K562 (cell line): ENCODE measurements at regions not wholly inside any gene's neighbourhood (a gene's known extent, or its start where the extent isn't known, plus 50 kb on each side); places are given as distances from the start of the nearest gene placed in this dataset.

ENCODE experiments used
- ATAC-seq: fragments of 200-7000 bp; cut with Tn5 transposase; 3 replicates; pipeline ENCODE4 v1.9.1; 2020; ENCODE audit warnings: moderate library complexity
- BruUV-seq: library from RNA; stranded (reverse); fragments of 400-500 nt; replicated peaks from 2 replicates; lab custom pipeline; 2021; lab: Mats Ljungman, UMichigan
- CTCF ChIA-PET: fragments of 300-600 bp; formaldehyde crosslinking; extraction: SDS; loops from one replicate; lab custom pipeline; 2021; ENCODE audit warnings: low intra/inter-chr PET ratio; lab: Yijun Ruan, JAX
- POLR2A ChIA-PET: fragments of 300-600, 350-650 bp; sonication (Branson Sonifier 250); formaldehyde crosslinking; extraction: SDS; loops from one replicate; lab custom pipeline; 2021; ENCODE audit warnings: antibody characterized with exemption, inconsistent platforms; lab: Yijun Ruan, JAX
- DNase-seq, 4 experiments: peaks; one replicate each; pipeline versions ENCODE4 v3.0.0 to v3.0.0-alpha.2; 2011 to 2018; ENCODE audit warnings: low spot score in 3 of 4, mixed read lengths in 3 of 4; ENCODE audit errors: extremely low read depth in 1 of 4
- FAIRE-seq: peaks from 2 replicates; lab custom pipeline; 2011; peaks lifted over from hg19 to GRCh38; lab: Jason Lieb, UNC
- H2AFZ ChIP-seq: 2 replicates; pipeline ENCODE4 v1.6.0; 2011; ENCODE audit warnings: low read depth, low read length, control low read depth, inconsistent platforms
- H3K27ac ChIP-seq: fragments of 200-600 bp; 3 replicates; pipeline ENCODE4 v1.8.0; 2011; ENCODE audit warnings: low read depth, mild to moderate bottlenecking, control low read depth, inconsistent platforms, low read length, moderate library complexity, mixed read lengths; ENCODE audit errors: extremely low read depth
- H3K27me3 ChIP-seq, 2 experiments: fragments of 300-600 bp in 1 of 2; 2 replicates in 1 of 2; 3 replicates in 1 of 2; pipeline versions ENCODE4 v1.6.0 to v1.8.0; 2011; ENCODE audit warnings: inconsistent platforms in 2 of 2, low read length in 2 of 2, mild to moderate bottlenecking in 1 of 2, mixed read lengths in 1 of 2, moderate library complexity in 1 of 2; ENCODE audit not compliant: control insufficient read depth in 2 of 2, insufficient read depth in 2 of 2
- H3K36me3 ChIP-seq: fragments of 300-600 bp; 3 replicates; pipeline ENCODE4 v1.8.0; 2011; ENCODE audit warnings: mild to moderate bottlenecking, low read length, inconsistent platforms; ENCODE audit not compliant: control insufficient read depth, insufficient read depth
- H3K4me1 ChIP-seq, 2 experiments: fragments of 200-600 bp in 1 of 2; replicated peaks in 1 of 2; 2 replicates in 1 of 2; 3 replicates in 1 of 2; pipeline versions ENCODE4 v1.5.1 to v1.8.0; 2011; ENCODE audit warnings: inconsistent platforms in 2 of 2, low read length in 2 of 2, mild to moderate bottlenecking in 1 of 2, mixed read lengths in 1 of 2, moderate library complexity in 1 of 2; ENCODE audit not compliant: control insufficient read depth in 2 of 2, insufficient read depth in 2 of 2
- H3K4me2 ChIP-seq: 2 replicates; pipeline ENCODE4 v1.6.1; 2011; ENCODE audit warnings: low read length, control low read depth, inconsistent platforms, mixed read lengths; ENCODE audit not compliant: insufficient read depth
- H3K4me3 ChIP-seq: fragments of 200-600 bp; sonication (generic), shearing (Covaris generic); 2 replicates; pipeline ENCODE4 v1.5.1; 2016; ENCODE audit warnings: control low read depth, inconsistent platforms
- H3K79me2 ChIP-seq: fragments of 200-600 bp; 3 replicates; pipeline ENCODE4 v1.8.0; 2011; ENCODE audit warnings: low read length, inconsistent platforms; ENCODE audit not compliant: control insufficient read depth, insufficient read depth
- H3K9ac ChIP-seq, 2 experiments: 2 replicates each; pipeline versions ENCODE4 v1.6.0 to v1.6.1; 2011; ENCODE audit warnings: low read depth in 2 of 2, low read length in 2 of 2, control low read depth in 1 of 2, inconsistent platforms in 1 of 2, mild to moderate bottlenecking in 1 of 2, mixed read lengths in 1 of 2; ENCODE audit not compliant: insufficient read depth in 1 of 2
- H3K9me1 ChIP-seq: one replicate; pipeline ENCODE4 v1.6.0; 2011; ENCODE audit warnings: inconsistent platforms, mild to moderate bottlenecking, low read length, moderate library complexity; ENCODE audit not compliant: control insufficient read depth, insufficient read depth
- H3K9me3 ChIP-seq: replicated peaks from 2 replicates; pipeline ENCODE4 v1.5.1; 2011; ENCODE audit warnings: low read depth, low read length, inconsistent platforms; ENCODE audit not compliant: control insufficient read depth, insufficient read depth
- H4K20me1 ChIP-seq: replicated peaks from 2 replicates; pipeline ENCODE4 v1.6.1; 2011; ENCODE audit warnings: low read length, inconsistent platforms, mixed read lengths; ENCODE audit not compliant: control insufficient read depth, insufficient read depth
- CBX5 ChIP-seq: IDR thresholded peaks from 2 replicates; pipeline ENCODE4 v1.6.1; 2014; ENCODE audit warnings: low read depth, borderline replicate concordance
- CCNT2 ChIP-seq: IDR thresholded peaks from 2 replicates; pipeline ENCODE4 v1.6.1; 2011; ENCODE audit warnings: borderline replicate concordance, low read depth, mild to moderate bottlenecking, moderate library complexity, mixed read lengths, low read length; ENCODE audit not compliant: insufficient read length; ENCODE audit errors: extremely low read depth
- CXXC5 ChIP-seq: fragments of 250-450 bp; sonication (Bioruptor Pico); IDR thresholded peaks from 2 replicates; pipeline ENCODE4 v1.8.0; 2022; ENCODE audit warnings: inconsistent platforms, mild to moderate bottlenecking, moderate library complexity
- SMAD3 ChIP-seq: fragments of 450-650 bp; formaldehyde crosslinking; conservative IDR thresholded peaks from 2 replicates; pipeline ENCODE4 v1.4.0; 2020; ENCODE audit warnings: mild to moderate bottlenecking
- THRA ChIP-seq: fragments of 450-650 bp; IDR thresholded peaks from 2 replicates; pipeline ENCODE4 v1.6.1; 2017; ENCODE audit warnings: mild to moderate bottlenecking, moderate library complexity
- ZBTB33 ChIP-seq: sonication (generic); formaldehyde crosslinking; IDR thresholded peaks from 2 replicates; pipeline ENCODE4 v1.8.1; 2023; ENCODE audit warnings: mild to moderate bottlenecking, missing genetic modification reagents
- whole genome bisulfite sequencing: fragments of 100-300 bp; shearing (Covaris generic); methylation state at CpG from one replicate; pipeline ENCODE4 v1.1.6; 2016; ENCODE audit warnings: low coverage, mixed read lengths; ENCODE audit not compliant: insufficient coverage; ENCODE audit errors: missing lambda C conversion rate; 5-methylcytosine and 5-hydroxymethylcytosine counted together
- in situ Hi-C: fragments of 300-500 bp; cut with MboI; formaldehyde crosslinking; loops from 4 replicates; pipeline ENCODE4 v1.15.0; 2018; ENCODE audit warnings: inconsistent platforms, mixed read lengths
- intact Hi-C: fragments of 100-400 bp; cut with micrococcal nuclease; formaldehyde crosslinking; loops from 2 replicates; pipeline ENCODE4 v1.14.2; 2022

GRCh38 chr18:62454527-62454926 is 68.3 kb upstream of the ZCCHC2 start (continued):
- TF ChIP-seq ZBTB33 (CRISPR knock-in tag): no peak
- no peak for TF ChIP-seq SMAD3 (CRISPR knock-in tag)
- TF ChIP-seq THRA: no peak
- no peak for TF ChIP-seq CBX5

GRCh38 chr18:62455222-62455621 is 67.6 kb upstream of the ZCCHC2 start:
- Histone ChIP-seq H3K9ac (no peak overlapping the region), H3K9me1 (no peaks in the 10 kb centered on the region), H3K4me1 (peaks cover 7 to 19% of the 10 kb centered on the region in 2 experiments; a peak in 4 of 5 replicates), H3K9me3 (no peaks in the 10 kb centered on the region), H3K4me3 (no peak overlapping the region), H3K27me3 (no peaks in the 10 kb centered on the region), H3K4me2 (no peak overlapping the region), H3K79me2 (no peaks in the 10 kb centered on the region), H4K20me1 (no peaks in the 10 kb centered on the region), H3K36me3 (no peaks in the 10 kb centered on the region), H2AFZ (no peak overlapping the region), H3K27ac (no peak overlapping the region)
- CTCF ChIA-PET: no interaction called here
- POLR2A ChIA-PET: no interaction called here
- in situ Hi-C loops (no loop called here), intact Hi-C loops (no loop called here)
- TF ChIP-seq CXXC5 (CRISPR knock-in tag): no peak
- no peak for TF ChIP-seq CCNT2
- no TSS peak for BruUV-seq
- DNase-seq (no peak), FAIRE-seq (no peak), ATAC-seq (no peak)
- 43% methylated on average over 5 of the region's 5 CpGs for WGBS
